DND-41 (cell line): ENCODE measurements at regions not wholly inside any gene's neighbourhood (a gene's known extent, or its start where the extent isn't known, plus 50 kb on each side); places are given as distances from the start of the nearest gene placed in this dataset.

ENCODE experiments used
- ATAC-seq: fragments of 200-7000 bp; cut with Tn5 transposase; 3 replicates; pipeline ENCODE4 v1.9.1; 2021; ENCODE audit warnings: low read depth; ENCODE audit not compliant: insufficient read depth
- DNase-seq: peaks from one replicate; pipeline ENCODE4 v3.0.0-alpha.2; 2020
- H2AFZ ChIP-seq: 2 replicates; pipeline ENCODE4 v1.6.0; 2012; ENCODE audit warnings: low read depth, low read length
- H3K27ac ChIP-seq: 2 replicates; pipeline ENCODE4 v1.5.1; 2012; ENCODE audit warnings: low read length, inconsistent platforms
- H3K27me3 ChIP-seq: fragments of 200-600 bp; sonication (generic); 2 replicates; pipeline ENCODE4 v1.6.0; 2012; ENCODE audit warnings: low read length, mild to moderate bottlenecking, inconsistent platforms; ENCODE audit not compliant: insufficient read depth, poor library complexity
- H3K36me3 ChIP-seq: 2 replicates; pipeline ENCODE4 v1.5.1; 2012; ENCODE audit warnings: low read length, inconsistent platforms; ENCODE audit not compliant: insufficient read depth
- H3K4me1 ChIP-seq: 2 replicates; pipeline ENCODE4 v1.5.1; 2012; ENCODE audit warnings: mild to moderate bottlenecking, low read length; ENCODE audit not compliant: insufficient read depth
- H3K4me2 ChIP-seq: 2 replicates; pipeline ENCODE4 v1.6.0; 2012; ENCODE audit warnings: mild to moderate bottlenecking, moderate library complexity, low read length, inconsistent platforms; ENCODE audit not compliant: insufficient read depth
- H3K4me3 ChIP-seq, 2 experiments: fragments of 200-600 bp in 1 of 2; shearing (Covaris generic) in 1 of 2; 2 replicates each; pipeline ENCODE4 v1.5.1; 2012 to 2016; ENCODE audit warnings: inconsistent platforms in 2 of 2, low read length in 2 of 2, mild to moderate bottlenecking in 2 of 2, low read depth in 1 of 2, moderate library complexity in 1 of 2
- H3K79me2 ChIP-seq: 2 replicates; pipeline ENCODE4 v1.6.0; 2012; ENCODE audit warnings: low read length, inconsistent platforms; ENCODE audit not compliant: insufficient read depth
- H3K9ac ChIP-seq: 2 replicates; pipeline ENCODE4 v1.6.0; 2012; ENCODE audit warnings: low read depth, mild to moderate bottlenecking, inconsistent platforms, low read length, moderate library complexity
- H3K9me3 ChIP-seq: 2 replicates; pipeline ENCODE4 v1.5.1; 2012; ENCODE audit warnings: low read length, moderate library complexity, mild to moderate bottlenecking, inconsistent platforms; ENCODE audit not compliant: insufficient read depth, severe bottlenecking
- H4K20me1 ChIP-seq: 2 replicates; pipeline ENCODE4 v1.6.0; 2012; ENCODE audit warnings: low read length; ENCODE audit not compliant: insufficient read depth
- EZH2 ChIP-seq: IDR thresholded peaks from 3 replicates; pipeline ENCODE4 v1.6.1; 2012; ENCODE audit warnings: borderline replicate concordance, low read depth, mild to moderate bottlenecking, moderate library complexity, low read length, inconsistent platforms; ENCODE audit not compliant: severe bottlenecking
- TF ChIP-seq, protein P1 (sequence below): IDR thresholded peaks from 2 replicates; pipeline ENCODE4 v1.5.1; 2012; ENCODE audit warnings: borderline replicate concordance, low read length, moderate library complexity, mild to moderate bottlenecking; ENCODE audit not compliant: poor library complexity, severe bottlenecking; ENCODE audit errors: extremely low read depth

DNA sequence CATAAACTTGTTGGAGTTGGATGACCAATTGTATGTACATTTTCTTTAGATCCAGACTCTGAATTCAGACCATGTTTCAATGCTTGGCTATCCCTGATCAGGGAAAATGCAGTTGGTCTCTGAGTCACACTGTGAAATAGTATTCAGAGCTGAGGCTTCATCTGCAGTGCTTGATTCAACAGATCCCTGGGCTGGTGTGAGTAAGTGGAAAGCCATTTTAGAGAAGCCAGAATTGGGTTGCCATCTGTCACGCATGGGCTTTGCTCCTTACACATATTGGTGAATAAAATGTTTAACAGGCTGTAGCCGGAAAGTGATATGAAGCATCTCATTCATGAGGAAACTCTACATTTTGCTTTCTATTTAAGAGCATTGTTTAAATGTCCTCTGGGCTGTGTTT lies 50.0 kb upstream of the ACYP2 start:
- H3K4me3 ChIP-seq = no peak overlapping the region
- no peaks in the 10 kb centered on the region for H3K27me3 ChIP-seq
- DNase-seq (no peak), ATAC-seq (no peak)
- no peaks in the 10 kb centered on the region for H4K20me1 ChIP-seq
- no peaks in the 10 kb centered on the region for H3K9me3 ChIP-seq
- H3K9ac ChIP-seq = no peak overlapping the region
- H3K36me3 ChIP-seq = no peaks in the 10 kb centered on the region
- H3K4me2 ChIP-seq = no peak overlapping the region
- no peaks in the 10 kb centered on the region for H3K79me2 ChIP-seq
- H2AFZ ChIP-seq = no peak overlapping the region
- TF ChIP-seq, protein P1, sequence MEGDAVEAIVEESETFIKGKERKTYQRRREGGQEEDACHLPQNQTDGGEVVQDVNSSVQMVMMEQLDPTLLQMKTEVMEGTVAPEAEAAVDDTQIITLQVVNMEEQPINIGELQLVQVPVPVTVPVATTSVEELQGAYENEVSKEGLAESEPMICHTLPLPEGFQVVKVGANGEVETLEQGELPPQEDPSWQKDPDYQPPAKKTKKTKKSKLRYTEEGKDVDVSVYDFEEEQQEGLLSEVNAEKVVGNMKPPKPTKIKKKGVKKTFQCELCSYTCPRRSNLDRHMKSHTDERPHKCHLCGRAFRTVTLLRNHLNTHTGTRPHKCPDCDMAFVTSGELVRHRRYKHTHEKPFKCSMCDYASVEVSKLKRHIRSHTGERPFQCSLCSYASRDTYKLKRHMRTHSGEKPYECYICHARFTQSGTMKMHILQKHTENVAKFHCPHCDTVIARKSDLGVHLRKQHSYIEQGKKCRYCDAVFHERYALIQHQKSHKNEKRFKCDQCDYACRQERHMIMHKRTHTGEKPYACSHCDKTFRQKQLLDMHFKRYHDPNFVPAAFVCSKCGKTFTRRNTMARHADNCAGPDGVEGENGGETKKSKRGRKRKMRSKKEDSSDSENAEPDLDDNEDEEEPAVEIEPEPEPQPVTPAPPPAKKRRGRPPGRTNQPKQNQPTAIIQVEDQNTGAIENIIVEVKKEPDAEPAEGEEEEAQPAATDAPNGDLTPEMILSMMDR = no peak
- no peak for TF ChIP-seq EZH2
- H3K27ac ChIP-seq = no peak overlapping the region
- H3K4me1 ChIP-seq = no peaks in the 10 kb centered on the region

DNA sequence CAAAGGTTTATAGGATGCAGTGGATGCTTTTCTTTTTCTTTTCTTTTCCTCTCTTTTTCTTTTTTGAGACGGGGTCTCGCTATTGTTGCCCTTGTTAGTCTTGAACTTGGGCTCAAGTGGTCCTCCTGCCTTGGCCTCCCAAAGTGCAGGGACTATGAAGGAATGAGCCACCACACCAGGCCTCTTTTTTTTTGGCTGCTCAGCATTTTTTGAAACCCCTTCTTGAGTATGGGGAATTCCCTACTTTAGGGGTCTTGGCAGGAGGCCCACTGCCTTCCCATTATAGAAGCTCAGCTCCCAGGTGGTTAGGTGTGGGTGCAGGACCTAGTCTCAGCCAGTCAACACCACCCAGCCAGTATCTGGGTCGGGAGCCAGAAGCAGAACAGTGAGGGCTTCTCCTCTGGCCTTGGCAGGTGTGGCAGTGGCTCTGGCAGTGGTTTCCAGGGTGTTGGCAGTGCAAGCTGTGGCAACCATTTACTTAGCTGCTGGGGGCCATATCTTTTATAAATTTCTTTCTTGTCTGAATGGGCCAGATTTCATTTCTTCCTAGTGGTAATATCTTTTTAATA lies 51.4 kb upstream of the ACYP2 start:
- Histone ChIP-seq H3K79me2 (no peaks in the 10 kb centered on the region), H2AFZ (no peak overlapping the region), H3K4me1 (no peaks in the 10 kb centered on the region), H3K27me3 (no peaks in the 10 kb centered on the region), H3K9me3 (no peaks in the 10 kb centered on the region), H3K9ac (no peak overlapping the region), H3K4me2 (no peak overlapping the region), H3K36me3 (no peaks in the 10 kb centered on the region), H3K27ac (no peak overlapping the region), H3K4me3 (no peak overlapping the region), H4K20me1 (no peaks in the 10 kb centered on the region)
- TF ChIP-seq, protein P1 = no peak
- TF ChIP-seq EZH2 = no peak
- DNase-seq = no peak
- ATAC-seq = no peak

GRCh38 chr2:54062401-54062800 lies 53.0 kb upstream of the ACYP2 start:
- H3K4me2 ChIP-seq = no peak overlapping the region
- H2AFZ ChIP-seq = no peak overlapping the region
- TF ChIP-seq, protein P1 = no peak
- no peak for TF ChIP-seq EZH2
- H3K9ac ChIP-seq = no peak overlapping the region
- H3K4me1 ChIP-seq = no peaks in the 10 kb centered on the region
- no peak for ATAC-seq
- H3K36me3 ChIP-seq = no peaks in the 10 kb centered on the region
- H3K79me2 ChIP-seq = no peaks in the 10 kb centered on the region
- no peaks in the 10 kb centered on the region for H3K9me3 ChIP-seq
- H3K27me3 ChIP-seq = no peaks in the 10 kb centered on the region
- no peak overlapping the region for H3K27ac ChIP-seq
- H3K4me3 ChIP-seq = no peak overlapping the region
- no peaks in the 10 kb centered on the region for H4K20me1 ChIP-seq
- no peak for DNase-seq

GRCh38 chr2:54061272-54061671 lies 54.1 kb upstream of the ACYP2 start:
- Histone ChIP-seq H3K9ac (no peak overlapping the region), H3K4me1 (no peaks in the 10 kb centered on the region), H3K4me2 (no peak overlapping the region), H3K79me2 (no peaks in the 10 kb centered on the region), H3K9me3 (no peaks in the 10 kb centered on the region), H3K4me3 (no peak overlapping the region), H3K36me3 (no peaks in the 10 kb centered on the region), H3K27ac (no peak overlapping the region), H3K27me3 (no peaks in the 10 kb centered on the region), H2AFZ (no peak overlapping the region), H4K20me1 (no peaks in the 10 kb centered on the region)
- no peak for ATAC-seq
- TF ChIP-seq, protein P1 = no peak
- TF ChIP-seq EZH2 = no peak
- no peak for DNase-seq
